ENCODE measurements at regions not wholly inside any gene's neighbourhood (a gene's known extent, or its start where the extent isn't known, plus 50 kb on each side); places are given as distances from the start of the nearest gene placed in this dataset.

DNA sequence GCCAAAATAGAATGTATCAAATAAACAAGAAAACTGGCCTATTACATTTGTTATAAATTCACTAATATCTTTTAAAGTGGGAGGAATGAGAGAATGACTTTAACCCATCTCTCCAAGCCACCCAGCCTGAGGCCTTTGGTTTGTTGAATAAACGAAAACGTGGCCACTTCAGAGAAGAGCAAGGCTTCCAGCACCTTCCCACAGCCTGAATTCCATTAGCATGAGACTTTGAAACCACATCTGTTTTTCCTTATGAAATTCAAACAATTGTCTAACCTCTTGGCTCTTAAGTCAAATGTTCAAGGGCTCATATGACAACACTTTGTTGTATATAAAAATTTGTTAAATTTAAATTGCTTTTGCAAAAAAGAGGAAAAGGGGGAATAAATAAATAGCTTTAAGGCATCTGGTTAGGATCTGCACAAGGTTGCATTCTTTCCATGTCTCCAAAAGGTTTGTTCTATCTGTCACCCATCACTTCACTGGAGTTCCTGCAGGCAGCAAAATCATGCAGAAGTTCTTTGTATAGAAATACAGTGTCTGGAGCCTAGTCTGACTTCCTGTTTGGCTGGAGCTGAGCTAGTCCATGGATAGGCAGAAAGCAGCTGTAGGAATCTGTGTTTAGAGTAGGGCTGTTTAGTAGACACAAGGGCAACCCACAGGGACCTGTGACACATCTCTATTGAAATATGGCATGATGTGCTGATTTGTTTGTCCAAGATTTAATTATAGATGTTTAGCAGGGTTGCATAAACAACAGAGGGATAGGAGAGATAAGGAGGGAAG lies 502.3 kb downstream of the KCTD12 start:
- TF ChIP-seq FOXP2 (optimal IDR thresholded peaks at IDR 0.05; ENCODE audit: control extremely low read depth, extremely low read length, insufficient read depth) (no peak), POLR2AphosphoS5 (IDR thresholded peaks at IDR 0.05; ENCODE audit: borderline replicate concordance, low read depth, low read length) (no peak), EZH2 (IDR thresholded peaks at IDR 0.05) (no peak)
- no peaks in the 10 kb centered on the region for H3K36me3 ChIP-seq (ENCODE audit: insufficient read depth, low read length)
- peak overlapping the region; percentile 87 for H3K27ac ChIP-seq
- DNase-seq (ENCODE audit: low read depth, low spot score): peak; percentile 16
- no peaks in the 10 kb centered on the region for H3K9me3 ChIP-seq (ENCODE audit: low read depth, low read length)
- peak overlapping the region; percentile 47 for H3K4me3 ChIP-seq
- H3K9ac ChIP-seq (ENCODE audit: insufficient read length): no peak overlapping the region

DNA sequence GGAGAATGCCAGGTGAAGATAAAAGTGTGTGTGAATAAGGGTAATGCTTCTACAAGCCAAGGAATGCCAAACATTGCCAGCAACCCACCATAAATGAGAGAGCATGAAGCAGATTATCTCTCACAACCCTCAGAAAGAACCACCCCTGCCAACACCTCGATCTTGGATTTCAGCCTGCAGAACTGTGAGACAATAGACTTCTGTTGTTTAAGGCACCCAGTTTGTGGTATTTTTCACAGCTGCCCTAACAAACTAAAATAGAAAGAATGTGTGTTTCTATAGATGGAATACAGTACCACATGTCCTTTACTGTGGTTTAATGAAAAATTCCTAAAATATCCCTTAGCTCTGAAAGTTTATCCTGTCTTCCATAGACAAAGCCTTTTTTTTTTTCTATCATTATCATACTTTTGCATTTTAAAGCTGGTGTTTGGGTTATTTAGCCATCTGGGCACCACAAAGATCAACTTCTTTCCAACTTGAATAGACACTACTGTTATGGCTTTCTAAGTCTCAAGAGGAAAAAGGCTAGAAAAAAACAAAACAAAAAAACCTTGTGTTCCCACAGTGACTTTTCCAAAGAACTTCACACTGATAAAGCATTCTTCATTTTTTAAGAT lies 505.6 kb downstream of the KCTD12 start:
- H3K36me3 ChIP-seq (ENCODE audit: insufficient read depth, low read length): no peaks in the 10 kb centered on the region
- no peak overlapping the region for H3K9ac ChIP-seq (ENCODE audit: insufficient read length)
- no peaks in the 10 kb centered on the region for H3K9me3 ChIP-seq (ENCODE audit: low read depth, low read length)
- no peak for DNase-seq (ENCODE audit: low read depth, low spot score)
- H3K27ac ChIP-seq: no peak overlapping the region
- no peak overlapping the region for H3K4me3 ChIP-seq
- TF ChIP-seq FOXP2 (optimal IDR thresholded peaks at IDR 0.05; ENCODE audit: control extremely low read depth, extremely low read length, insufficient read depth): no peak
- no peak for TF ChIP-seq EZH2 (IDR thresholded peaks at IDR 0.05)
- TF ChIP-seq POLR2AphosphoS5 (IDR thresholded peaks at IDR 0.05; ENCODE audit: borderline replicate concordance, low read depth, low read length): no peak

DNA sequence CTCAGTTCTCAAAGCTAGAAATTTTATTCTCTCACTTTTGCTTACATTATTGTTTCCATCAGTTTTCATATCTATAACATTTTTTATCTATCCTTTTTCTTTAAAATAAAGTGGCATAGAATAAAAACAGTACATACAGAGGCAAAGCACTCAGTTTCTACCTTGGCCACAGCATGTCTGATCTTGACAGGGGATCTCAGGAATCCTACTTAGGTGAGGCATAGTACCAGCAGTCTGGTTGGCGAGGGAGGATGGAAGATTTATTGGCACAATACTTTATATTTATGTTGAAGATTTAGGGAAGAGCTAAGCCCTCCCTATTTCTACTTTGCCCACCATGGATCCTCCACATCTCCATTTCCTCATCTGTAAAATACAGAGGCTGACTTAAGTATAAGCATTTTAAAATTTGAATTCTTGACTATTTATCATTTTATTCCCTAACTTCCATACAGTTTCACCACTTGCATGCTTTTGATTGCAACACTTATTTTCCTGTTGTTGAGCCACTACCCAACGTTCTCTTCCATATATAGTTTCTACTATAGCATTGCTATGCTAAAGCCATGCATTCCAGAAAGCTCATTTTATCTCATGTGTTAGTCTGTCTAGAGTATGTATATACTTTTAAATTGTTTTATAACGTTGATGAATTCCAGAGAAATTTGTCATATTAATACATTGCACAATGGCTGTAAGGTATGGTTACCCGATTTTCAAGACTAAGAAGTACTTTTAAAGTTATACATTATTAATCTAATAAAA lies 506.7 kb downstream of the KCTD12 start:
- Histone ChIP-seq H3K36me3 (ENCODE audit: insufficient read depth, low read length) (no peaks in the 10 kb centered on the region), H3K9me3 (ENCODE audit: low read depth, low read length) (no peaks in the 10 kb centered on the region), H3K27ac (no peak overlapping the region), H3K9ac (ENCODE audit: insufficient read length) (no peak overlapping the region), H3K4me3 (no peak overlapping the region)
- no peak for DNase-seq (ENCODE audit: low read depth, low spot score)
- TF ChIP-seq FOXP2 (optimal IDR thresholded peaks at IDR 0.05; ENCODE audit: control extremely low read depth, extremely low read length, insufficient read depth): no peak
- TF ChIP-seq POLR2AphosphoS5 (IDR thresholded peaks at IDR 0.05; ENCODE audit: borderline replicate concordance, low read depth, low read length): no peak
- TF ChIP-seq EZH2 (IDR thresholded peaks at IDR 0.05): no peak

DNA sequence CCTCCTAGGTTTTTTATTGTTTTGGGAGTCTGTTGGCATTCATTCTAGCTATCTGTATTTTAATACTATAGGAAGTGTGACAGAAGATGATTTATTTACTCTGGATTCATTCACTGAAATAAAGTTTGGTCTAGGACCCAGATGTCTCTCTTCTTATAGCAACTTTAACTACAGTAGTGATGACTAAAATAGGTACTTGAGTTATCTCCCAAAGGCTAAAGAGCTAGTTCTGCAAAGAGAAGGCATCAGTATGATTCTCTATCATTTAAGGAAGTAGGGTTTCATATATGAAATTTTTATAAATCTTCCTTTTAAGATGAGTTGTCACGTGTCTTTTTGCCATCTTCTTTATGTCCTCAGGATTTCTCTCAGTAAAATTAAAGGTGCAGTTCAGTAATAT lies 507.4 kb downstream of the KCTD12 start:
- H3K9me3 ChIP-seq (ENCODE audit: low read depth, low read length): no peaks in the 10 kb centered on the region
- no peak overlapping the region for H3K27ac ChIP-seq
- no peaks in the 10 kb centered on the region for H3K36me3 ChIP-seq (ENCODE audit: insufficient read depth, low read length)
- no peak for DNase-seq (ENCODE audit: low read depth, low spot score)
- no peak overlapping the region for H3K4me3 ChIP-seq
- TF ChIP-seq POLR2AphosphoS5 (IDR thresholded peaks at IDR 0.05; ENCODE audit: borderline replicate concordance, low read depth, low read length): no peak
- TF ChIP-seq EZH2 (IDR thresholded peaks at IDR 0.05): no peak
- TF ChIP-seq FOXP2 (optimal IDR thresholded peaks at IDR 0.05; ENCODE audit: control extremely low read depth, extremely low read length, insufficient read depth): no peak
- H3K9ac ChIP-seq (ENCODE audit: insufficient read length): no peak overlapping the region

DNA sequence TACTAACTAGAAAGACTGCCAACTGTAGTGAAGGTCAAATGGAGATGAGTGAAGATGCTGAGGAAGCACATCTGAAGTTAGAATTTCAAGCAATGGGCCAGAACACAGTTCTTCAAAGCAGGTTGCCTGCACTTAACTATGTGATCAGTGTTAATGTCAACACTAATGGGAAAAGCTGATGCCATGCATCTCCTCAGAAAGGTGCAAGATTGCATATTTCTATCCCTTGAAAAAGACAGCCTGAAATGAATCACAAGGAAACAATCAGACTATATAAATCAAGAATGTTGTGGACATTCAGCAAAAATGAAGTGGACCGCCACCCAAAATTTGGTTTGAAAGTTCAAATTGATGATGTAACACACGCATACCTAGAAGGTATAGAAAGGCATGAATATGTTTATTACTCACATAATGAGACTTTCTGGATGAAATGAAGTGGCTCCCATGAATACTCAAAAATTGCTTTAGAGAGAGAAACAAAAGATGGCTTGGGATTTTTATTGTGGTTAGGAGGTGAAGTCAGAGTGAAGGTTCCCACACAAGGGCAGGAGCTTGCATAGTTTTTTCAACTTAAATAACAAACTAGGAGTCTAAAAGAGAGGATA lies 522.4 kb downstream of the KCTD12 start:
- H3K36me3 ChIP-seq (ENCODE audit: insufficient read depth, low read length): no peaks in the 10 kb centered on the region
- H3K9ac ChIP-seq (ENCODE audit: insufficient read length): no peak overlapping the region
- no peak for DNase-seq (ENCODE audit: low read depth, low spot score)
- TF ChIP-seq FOXP2 (optimal IDR thresholded peaks at IDR 0.05; ENCODE audit: control extremely low read depth, extremely low read length, insufficient read depth): no peak
- no peak for TF ChIP-seq POLR2AphosphoS5 (IDR thresholded peaks at IDR 0.05; ENCODE audit: borderline replicate concordance, low read depth, low read length)
- TF ChIP-seq EZH2 (IDR thresholded peaks at IDR 0.05): no peak
- no peak overlapping the region for H3K4me3 ChIP-seq
- H3K27ac ChIP-seq: no peak overlapping the region
- no peaks in the 10 kb centered on the region for H3K9me3 ChIP-seq (ENCODE audit: low read depth, low read length)

DNA sequence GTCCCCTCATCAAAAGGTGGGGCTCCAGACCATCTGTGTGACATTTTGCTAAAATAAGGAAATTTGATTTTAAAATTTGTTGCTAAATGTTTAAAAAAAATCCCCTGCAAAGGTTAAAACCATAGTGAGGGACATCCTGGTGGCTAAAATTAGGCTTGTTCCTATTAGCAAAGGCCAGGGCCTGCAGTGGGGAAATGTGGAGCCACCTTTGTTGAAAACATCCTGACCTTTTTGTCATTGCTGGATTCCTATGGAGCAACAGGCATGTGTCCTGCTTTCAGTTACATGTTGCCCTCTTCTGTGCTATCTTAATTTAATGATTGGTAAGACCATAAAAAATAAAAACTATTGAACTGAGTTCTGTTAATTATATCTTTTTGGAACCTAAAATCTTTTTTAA lies 524.3 kb downstream of the KCTD12 start:
- Histone ChIP-seq H3K9ac (ENCODE audit: insufficient read length) (no peak overlapping the region), H3K27ac (no peak overlapping the region), H3K36me3 (ENCODE audit: insufficient read depth, low read length) (no peaks in the 10 kb centered on the region), H3K4me3 (no peak overlapping the region), H3K9me3 (ENCODE audit: low read depth, low read length) (no peaks in the 10 kb centered on the region)
- TF ChIP-seq EZH2 (IDR thresholded peaks at IDR 0.05) (no peak), FOXP2 (optimal IDR thresholded peaks at IDR 0.05; ENCODE audit: control extremely low read depth, extremely low read length, insufficient read depth) (no peak), POLR2AphosphoS5 (IDR thresholded peaks at IDR 0.05; ENCODE audit: borderline replicate concordance, low read depth, low read length) (no peak)
- DNase-seq (ENCODE audit: low read depth, low spot score): no peak

DNA sequence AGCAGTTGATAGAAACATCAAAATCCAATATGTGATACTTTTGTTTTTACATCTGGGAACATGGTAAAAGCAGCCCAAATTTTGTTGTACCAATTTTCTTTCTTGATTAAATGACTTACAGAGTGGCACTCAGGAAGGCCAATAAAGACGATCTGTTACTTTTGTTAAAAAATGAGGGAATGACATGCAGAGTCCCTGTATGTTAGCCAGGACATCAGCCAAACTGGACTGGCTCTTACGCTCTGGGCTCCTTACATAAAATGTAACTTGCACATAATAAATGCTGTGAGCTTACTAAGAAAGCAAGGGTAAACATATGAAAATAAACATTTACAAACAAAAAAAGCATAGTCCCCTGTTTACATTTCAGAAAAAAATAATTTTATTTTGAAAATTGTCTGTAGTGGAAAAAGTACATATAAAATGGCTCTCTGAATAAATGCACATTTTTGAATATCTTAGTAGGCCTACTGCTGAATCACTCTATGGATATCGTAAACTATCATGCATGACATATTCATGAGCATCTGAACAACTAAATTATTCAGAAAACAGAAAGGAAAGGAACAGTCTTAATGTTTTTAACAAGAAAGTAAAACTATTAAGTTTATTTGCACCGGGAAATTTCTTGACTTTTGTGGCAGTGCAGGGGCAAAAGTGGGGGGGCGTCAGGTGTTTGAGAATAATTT lies 534.5 kb downstream of the KCTD12 start:
- Histone ChIP-seq H3K36me3 (ENCODE audit: insufficient read depth, low read length) (no peaks in the 10 kb centered on the region), H3K9ac (ENCODE audit: insufficient read length) (no peak overlapping the region), H3K9me3 (ENCODE audit: low read depth, low read length) (no peaks in the 10 kb centered on the region), H3K27ac (peak overlapping the region; percentile 15; the same call in 1 of the 2 replicates), H3K4me3 (no peak overlapping the region; the same call in 1 of the 2 replicates)
- no peak for TF ChIP-seq EZH2 (IDR thresholded peaks at IDR 0.05)
- no peak for TF ChIP-seq FOXP2 (optimal IDR thresholded peaks at IDR 0.05; ENCODE audit: control extremely low read depth, extremely low read length, insufficient read depth)
- TF ChIP-seq POLR2AphosphoS5 (IDR thresholded peaks at IDR 0.05; ENCODE audit: borderline replicate concordance, low read depth, low read length): no peak
- no peak for DNase-seq (ENCODE audit: low read depth, low spot score)
